HG03095 (cell line): ENCODE measurements at regions not wholly inside any gene's neighbourhood (a gene's known extent, or its start where the extent isn't known, plus 50 kb on each side); places are given as distances from the start of the nearest gene placed in this dataset.
"Not testable (repeated sequence)": the region's sequence is repeated elsewhere in the genome, so short reads cannot be mapped to it uniquely, and the experiment has no call there.

Experiments
- ATAC-seq: cut with Tn5 transposase; IDR thresholded peaks from one replicate; pipeline ENCODE4 v1.9.1; 2021; ENCODE audit warnings: moderate library complexity; ENCODE audit not compliant: unreplicated experiment

DNA sequence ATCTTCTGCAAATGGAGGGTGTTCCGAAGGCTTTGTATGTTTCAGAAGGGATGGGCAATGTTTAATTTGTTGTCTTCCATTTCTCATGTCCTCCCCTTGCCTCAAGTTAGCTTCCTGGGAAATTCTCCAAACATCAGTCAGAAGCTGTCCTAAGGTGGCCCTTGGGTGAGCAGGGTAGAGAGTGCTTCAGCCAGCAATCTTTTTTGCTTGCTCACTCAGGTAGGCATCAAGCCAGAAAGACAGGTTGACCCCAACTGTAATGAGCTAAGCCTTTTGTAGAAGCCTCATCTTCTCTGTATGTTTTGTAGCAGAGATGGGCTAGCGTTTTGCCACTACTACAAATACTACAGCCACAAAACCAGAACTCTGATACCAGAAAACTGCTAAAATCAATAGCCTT lies 321.5 kb upstream of the FAM78B start:
- no peak for ATAC-seq

DNA sequence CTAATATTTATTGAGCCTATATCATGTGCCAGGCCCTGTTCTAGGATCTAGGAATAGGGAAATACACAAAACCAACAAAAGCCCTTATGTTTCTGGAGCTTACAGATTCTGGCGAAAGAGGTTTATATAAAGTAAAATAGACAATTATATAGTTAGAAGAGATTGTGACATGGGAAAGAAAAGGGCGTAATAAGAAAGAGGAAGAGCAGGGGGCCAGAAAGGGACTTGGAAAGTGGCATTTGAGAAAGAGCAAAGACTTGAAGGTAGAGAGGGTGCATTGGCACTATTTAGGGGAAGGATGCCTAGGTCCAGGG lies 322.5 kb upstream of the FAM78B start:
- no peak for ATAC-seq

DNA sequence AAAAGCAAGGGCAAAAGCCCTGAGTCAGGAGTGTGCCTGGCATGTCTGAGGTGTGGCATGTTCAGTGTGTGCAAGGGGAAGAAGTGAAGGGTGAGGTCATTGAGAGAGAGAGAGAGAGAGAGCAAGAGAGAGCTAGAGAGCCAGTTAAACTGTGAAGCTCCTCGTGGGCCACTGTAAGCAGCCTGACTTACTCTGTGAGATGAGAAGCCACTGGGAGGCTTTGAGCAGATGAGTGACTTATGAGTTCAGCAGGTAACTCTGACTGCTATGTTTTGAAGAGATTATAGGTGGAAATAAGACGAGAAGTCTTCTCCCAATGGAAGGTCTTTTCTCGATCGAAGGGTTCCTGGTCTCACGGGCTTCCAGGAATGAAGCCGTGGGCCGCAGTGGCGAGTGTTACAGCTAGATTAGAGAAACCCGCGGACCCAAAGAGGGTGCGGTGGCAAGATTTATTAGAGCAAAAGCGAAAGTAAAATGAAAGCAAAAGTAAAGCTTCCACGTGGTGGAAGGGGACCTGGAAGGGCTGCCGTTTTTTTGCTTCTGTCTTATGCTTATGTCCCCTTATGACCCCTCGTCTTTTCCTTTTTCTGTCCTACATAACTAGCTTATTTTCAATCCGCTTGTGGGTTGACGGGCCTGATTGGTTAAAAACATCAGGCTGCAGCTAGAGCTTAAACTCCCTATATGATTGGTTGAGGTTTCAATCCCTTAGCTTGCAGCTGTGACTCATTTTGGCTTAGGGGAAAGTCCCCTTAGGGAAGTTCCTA lies 323.1 kb upstream of the FAM78B start:
- ATAC-seq, result peak; percentile 73

DNA sequence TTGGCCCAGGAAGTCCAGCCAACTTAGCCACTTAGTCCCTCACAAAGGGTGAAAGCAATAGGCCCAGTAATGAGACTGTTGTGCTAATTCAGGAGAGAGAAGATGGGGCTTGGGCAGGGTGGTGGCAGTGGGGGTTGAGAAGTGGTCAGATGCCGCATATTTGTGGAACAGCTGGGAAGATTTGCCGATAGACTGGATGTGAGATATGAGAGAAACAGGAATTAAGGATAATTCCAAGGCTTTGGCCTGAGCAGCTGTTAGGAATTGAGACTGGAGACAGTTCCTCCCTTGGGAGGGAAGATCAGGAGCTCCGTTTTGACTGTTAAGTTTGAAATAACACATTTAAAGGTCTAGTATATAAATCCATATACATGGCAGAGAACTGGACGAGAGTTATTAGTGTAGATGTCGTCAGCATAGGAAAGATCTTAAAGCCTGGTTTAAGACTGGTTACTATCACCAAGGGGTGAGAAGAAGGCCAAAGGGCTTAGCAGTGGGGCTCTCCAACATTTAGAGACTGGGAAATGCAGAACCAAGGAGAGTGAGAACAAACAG lies 323.7 kb upstream of the FAM78B start:
- ATAC-seq, result no peak

GRCh38 chr1:166493765-166494164 lies 327.0 kb upstream of the FAM78B start:
- not testable (repeated sequence) for ATAC-seq

DNA sequence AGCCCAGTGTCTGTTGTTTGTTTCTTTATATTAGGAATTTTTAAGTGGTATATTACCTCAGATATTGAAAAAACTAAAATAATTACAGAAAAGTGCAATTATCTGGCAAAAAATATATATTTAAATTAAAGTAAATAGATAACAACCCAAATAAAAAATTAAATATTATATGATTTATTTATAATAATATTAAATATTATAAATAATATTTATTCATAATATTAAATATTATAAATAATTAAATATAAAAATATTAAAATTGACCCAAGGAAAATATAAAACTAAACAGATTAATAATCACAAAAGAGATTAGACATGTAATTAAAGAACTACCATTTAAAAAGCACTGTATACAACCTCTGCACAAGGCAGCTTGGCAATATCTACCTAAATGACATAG lies 331.9 kb upstream of the POGK start:
- no peak for ATAC-seq

DNA sequence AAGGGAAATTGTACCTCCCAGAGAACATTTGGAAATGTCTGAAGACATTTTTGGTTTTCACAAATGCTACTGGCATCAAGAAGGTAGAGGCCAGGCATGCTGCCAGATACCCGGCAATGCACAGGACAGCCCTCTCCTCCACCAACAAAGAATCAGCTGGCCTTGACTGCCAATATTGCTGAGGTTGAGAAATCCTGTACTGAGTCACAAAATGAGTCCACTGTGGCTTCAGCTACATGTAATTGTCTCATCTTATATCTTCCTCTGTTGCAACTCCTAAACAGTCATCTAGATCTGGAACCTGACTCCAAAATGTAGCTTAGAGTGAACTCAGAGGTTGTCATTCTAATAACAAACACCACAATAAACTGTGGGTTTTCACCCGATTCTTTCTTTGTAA lies 327.5 kb upstream of the POGK start:
- no peak for ATAC-seq

DNA sequence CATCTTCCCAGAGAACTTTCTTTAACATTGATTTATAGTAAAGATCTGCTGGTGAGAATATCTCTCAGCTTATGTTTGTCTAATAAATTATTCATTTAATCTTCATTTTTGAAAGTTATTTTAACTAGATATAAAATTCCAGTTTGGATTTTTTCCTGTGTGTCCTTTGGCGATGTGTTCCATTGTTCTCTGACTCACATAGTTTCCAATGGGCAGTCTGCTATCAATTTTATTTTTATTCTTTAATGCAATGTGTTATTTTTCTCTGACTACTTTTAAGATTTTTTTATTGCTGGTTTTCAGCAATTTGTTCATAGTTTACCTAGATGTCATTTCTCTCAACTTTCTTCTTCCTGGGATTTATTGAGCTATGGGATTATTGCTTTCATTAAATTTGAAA lies 325.2 kb upstream of the POGK start:
- no peak for ATAC-seq

GRCh38 chr1:166527752-166528151 lies 311.5 kb upstream of the POGK start:
- ATAC-seq, result no peak

DNA sequence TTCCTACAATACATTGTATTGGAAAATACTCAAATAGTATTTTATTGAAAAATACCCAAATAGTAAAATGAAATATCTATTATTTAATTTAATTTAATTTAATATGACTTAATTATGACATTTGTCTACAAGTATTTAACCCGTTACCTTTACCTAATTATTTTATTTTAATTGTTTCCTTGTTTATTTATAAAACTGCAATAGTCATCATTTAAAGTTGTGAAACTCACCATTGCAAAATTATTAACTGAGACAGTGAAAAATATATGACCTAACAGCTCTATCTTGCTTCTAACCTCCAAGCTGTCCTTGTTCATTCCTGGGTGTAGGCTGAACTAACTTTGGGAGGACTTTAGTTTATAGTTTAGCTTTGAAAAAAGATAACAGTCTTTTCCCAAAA lies 300.6 kb upstream of the POGK start:
- ATAC-seq, result no peak

DNA sequence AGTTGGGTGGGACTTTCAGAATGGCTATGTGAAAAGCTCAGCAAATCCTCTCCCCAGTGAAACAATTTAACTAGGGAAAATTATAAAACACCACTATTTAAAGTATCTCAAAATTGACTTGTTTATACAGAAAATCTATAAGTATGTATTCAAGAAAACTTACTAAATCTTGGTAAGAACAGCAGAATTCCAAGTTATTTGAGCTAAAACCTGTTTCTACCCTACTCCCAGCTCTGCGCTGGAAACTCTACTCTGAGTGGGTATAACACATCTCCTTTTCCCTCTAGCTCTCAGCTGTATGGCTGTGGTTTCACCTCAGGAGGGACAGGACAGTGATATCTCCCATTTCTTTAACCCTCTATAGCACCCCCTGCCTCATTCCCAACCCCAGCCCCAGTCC lies 295.2 kb upstream of the POGK start:
- no peak for ATAC-seq

DNA sequence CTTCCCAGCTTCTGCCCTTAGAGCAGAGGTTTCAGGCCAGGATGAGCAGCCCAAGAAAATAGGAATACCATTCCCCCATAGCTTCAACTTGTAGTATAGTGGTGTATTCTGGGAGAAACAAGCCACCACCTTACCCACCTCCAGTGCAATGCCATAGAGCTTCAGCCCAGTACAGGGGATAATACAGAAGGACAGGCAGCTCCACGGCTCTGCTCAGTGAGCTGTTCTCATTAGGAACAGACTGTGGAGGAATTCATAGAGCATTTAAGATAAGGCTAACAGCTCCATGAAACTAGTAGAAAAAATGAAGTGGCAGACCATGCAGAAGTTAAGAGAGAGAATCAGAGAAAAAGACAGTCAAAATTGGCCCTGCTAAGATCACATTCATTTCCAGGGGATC lies 294.7 kb upstream of the POGK start:
- no peak for ATAC-seq

DNA sequence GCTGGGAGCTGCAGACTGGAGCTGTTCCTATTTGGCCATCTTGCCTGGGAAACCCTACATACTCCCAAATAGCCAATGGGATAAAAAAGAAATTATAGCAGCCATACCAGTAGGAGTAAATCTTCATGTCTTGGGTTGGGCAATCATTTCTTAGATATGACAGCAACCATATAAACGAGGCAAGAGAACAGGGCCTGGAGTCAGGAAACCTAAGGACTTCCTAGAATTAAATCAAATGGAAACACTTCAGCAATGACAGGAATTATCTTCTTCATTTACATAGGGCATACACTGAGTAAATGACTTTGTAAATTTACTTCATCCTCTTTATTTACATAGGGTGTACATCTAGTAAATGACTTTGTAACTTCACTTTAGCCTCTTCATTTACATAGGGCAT lies 286.6 kb upstream of the POGK start:
- ATAC-seq, result no peak

DNA sequence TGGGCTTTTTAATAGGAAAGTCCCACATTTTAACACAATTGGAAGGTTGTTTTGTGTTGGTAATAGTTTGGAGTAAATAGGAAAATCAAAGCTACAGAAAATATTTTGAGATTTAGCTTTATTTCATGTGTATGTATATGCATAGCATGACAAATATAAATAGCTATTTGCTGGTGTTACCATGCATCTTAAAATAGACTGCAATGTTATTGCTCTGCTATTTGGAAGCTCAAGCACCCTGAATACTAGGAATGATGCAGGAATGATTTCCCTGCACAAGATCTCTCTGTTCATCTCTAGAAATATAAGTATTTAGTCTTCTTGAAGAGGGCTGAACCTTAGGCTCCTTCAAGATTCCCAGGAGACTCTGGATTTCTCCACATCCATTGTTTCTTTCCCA lies 268.3 kb upstream of the POGK start:
- ATAC-seq, result no peak

DNA sequence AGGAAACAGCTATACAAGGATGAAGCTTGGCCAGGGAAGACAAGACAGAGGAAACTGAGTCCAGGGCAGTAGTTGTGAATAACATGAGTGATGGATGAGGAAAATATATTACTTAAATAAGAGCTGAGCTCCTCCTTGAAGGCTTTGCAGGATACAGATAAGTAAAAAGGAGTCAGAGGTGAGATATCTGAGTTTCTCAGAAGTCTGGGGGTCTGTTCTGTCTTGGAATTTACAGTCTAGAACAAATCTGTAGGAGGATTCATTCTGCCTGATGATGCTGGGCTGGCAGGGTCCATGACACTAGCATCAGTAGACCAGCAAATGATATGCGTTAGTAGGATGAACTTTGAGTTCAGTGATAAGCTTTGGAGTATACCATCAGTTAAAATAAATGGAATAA lies 266.1 kb upstream of the POGK start:
- no peak for ATAC-seq

DNA sequence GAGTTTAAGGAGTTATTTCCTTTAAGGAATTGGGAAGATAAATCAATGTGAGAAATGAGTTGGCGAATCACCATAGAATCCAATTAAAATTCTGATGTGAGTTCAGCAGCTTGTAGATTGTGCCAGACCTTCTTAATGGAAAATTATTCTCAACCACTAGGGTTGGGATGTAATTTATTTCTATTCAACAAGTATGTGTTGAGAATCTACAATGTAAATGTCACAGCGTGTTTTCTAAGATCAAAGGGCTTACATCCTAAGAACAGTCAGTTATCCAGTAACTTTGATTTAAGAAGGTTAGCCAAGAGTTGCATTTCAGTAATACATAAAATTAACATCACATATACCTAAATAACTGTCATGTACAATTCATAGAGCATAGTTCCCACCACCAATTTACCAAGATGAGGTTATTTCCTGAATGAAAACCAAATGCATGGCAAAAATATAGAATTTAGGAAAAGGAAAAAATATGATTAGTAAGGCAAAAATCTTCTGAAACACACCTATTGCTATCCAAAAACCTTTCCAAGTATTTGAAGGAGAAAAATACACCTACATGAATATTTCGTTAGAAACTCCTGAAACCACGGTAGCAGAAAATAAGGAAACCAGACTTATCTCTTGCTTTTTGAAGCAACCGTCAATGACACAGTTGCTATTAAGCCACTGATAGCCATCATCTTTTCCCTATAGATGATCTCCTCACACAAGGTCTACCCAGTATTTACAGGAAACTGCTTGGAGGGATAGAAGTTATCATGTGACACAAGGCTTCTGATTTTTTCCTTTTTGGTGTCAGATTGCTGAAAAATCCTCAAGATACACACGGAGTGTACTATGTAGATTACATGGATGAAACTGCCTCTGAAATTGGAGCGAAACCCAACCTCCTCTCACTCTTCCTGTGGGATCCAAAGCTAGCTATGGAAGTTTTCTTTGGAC lies 259.4 kb upstream of the POGK start:
- ATAC-seq, result no peak

- no peak for ATAC-seq
Measured at GRCh38 chr1:166588741-166589140, 250.5 kb upstream of the POGK start.

GRCh38 chr1:166590161-166590560 lies 249.1 kb upstream of the POGK start:
- no peak for ATAC-seq

DNA sequence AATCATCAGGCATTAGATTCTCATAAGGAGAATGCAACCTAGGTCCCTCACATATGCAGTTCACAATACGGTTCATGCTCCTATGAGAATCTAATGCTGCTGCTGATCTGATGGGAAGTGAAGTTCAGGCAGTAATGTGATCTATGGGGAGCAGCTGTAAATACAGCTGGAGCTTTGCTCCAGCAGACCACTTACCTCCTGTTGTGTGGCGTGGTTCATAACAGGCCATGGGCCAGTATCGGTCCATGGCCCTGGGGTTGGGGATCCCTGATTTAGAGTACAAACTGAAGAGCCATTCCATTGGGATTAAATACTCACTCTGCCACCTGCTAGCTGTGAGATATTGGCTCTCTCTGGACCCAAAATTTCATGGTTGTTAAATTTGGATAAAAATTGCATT lies 244.6 kb upstream of the POGK start:
- ATAC-seq, result no peak

DNA sequence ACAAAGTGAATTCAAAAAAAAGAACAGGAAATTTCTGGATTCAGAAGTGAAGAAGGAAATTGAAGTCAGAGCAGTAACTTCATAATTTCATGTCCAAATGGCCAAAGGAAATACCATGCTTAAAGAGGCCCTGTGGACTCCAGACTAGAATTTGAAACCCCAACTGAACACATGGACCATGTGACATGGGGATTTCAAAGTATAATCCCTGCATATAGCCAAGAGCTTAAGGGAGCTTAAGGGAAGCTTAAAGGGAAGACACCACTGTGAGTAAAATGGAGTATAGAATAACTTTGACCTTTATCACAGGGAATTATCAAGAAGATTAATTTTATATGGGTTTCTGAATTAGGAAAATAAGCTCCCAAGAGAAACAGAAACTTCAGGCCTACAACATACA lies 241.8 kb upstream of the POGK start:
- ATAC-seq, result no peak

- ATAC-seq, result no peak
Measured at GRCh38 chr1:166600574-166600973, 238.7 kb upstream of the POGK start.

- ATAC-seq, result no peak
Measured at GRCh38 chr1:166601650-166602278, 237.5 kb upstream of the POGK start.
